ENCODE measurements at regions not wholly inside any gene's neighbourhood (a gene's known extent, or its start where the extent isn't known, plus 50 kb on each side); places are given as distances from the start of the nearest gene placed in this dataset.

GRCh38 chr2:114350186-114350725 is 92.2 kb upstream of the DPP10 start:
- Histone ChIP-seq H3K4me3 (replicated peaks; ENCODE audit: insufficient read depth, low read length) (no peak overlapping the region), H3K27me3 (ENCODE audit: insufficient read depth, poor library complexity, severe bottlenecking) (no peaks in the 10 kb centered on the region), H3K27ac (replicated peaks) (no peak overlapping the region)
- TF ChIP-seq SPI1 (IDR thresholded peaks at IDR 0.05; ENCODE audit: borderline replicate concordance, low read depth) (no peak), GABPA (IDR thresholded peaks at IDR 0.05; ENCODE audit: low read depth) (no peak), CTCF (IDR thresholded peaks at IDR 0.05; ENCODE audit: insufficient read depth, low read length) (no peak), REST (IDR thresholded peaks at IDR 0.05; ENCODE audit: insufficient replicate concordance, low read depth) (no peak), POLR2AphosphoS5 (IDR thresholded peaks at IDR 0.05; ENCODE audit: low read depth) (no peak)
- DNase-seq (ENCODE audit: low read depth in 1 of 2, low spot score in 1 of 2), result no peak

GRCh38 chr2:114352988-114353387 is 89.5 kb upstream of the DPP10 start:
- DNase-seq (ENCODE audit: low read depth in 1 of 2, low spot score in 1 of 2), result no peak
- Histone ChIP-seq H3K27me3 (ENCODE audit: insufficient read depth, poor library complexity, severe bottlenecking) (no peaks in the 10 kb centered on the region), H3K27ac (replicated peaks) (no peak overlapping the region), H3K4me3 (replicated peaks; ENCODE audit: insufficient read depth, low read length) (no peak overlapping the region)
- TF ChIP-seq CTCF (IDR thresholded peaks at IDR 0.05; ENCODE audit: insufficient read depth, low read length), result no peak
- no peak for TF ChIP-seq POLR2AphosphoS5 (IDR thresholded peaks at IDR 0.05; ENCODE audit: low read depth)
- TF ChIP-seq GABPA (IDR thresholded peaks at IDR 0.05; ENCODE audit: low read depth), result no peak
- no peak for TF ChIP-seq SPI1 (IDR thresholded peaks at IDR 0.05; ENCODE audit: borderline replicate concordance, low read depth)
- no peak for TF ChIP-seq REST (IDR thresholded peaks at IDR 0.05; ENCODE audit: insufficient replicate concordance, low read depth)

GRCh38 chr2:114354199-114354598 is 88.2 kb upstream of the DPP10 start:
- DNase-seq (ENCODE audit: low read depth in 1 of 2, low spot score in 1 of 2), result no peak
- Histone ChIP-seq H3K4me3 (replicated peaks; ENCODE audit: insufficient read depth, low read length) (no peak overlapping the region), H3K27me3 (ENCODE audit: insufficient read depth, poor library complexity, severe bottlenecking) (no peaks in the 10 kb centered on the region), H3K27ac (replicated peaks) (no peak overlapping the region)
- no peak for TF ChIP-seq GABPA (IDR thresholded peaks at IDR 0.05; ENCODE audit: low read depth)
- no peak for TF ChIP-seq POLR2AphosphoS5 (IDR thresholded peaks at IDR 0.05; ENCODE audit: low read depth)
- no peak for TF ChIP-seq SPI1 (IDR thresholded peaks at IDR 0.05; ENCODE audit: borderline replicate concordance, low read depth)
- no peak for TF ChIP-seq REST (IDR thresholded peaks at IDR 0.05; ENCODE audit: insufficient replicate concordance, low read depth)
- TF ChIP-seq CTCF (IDR thresholded peaks at IDR 0.05; ENCODE audit: insufficient read depth, low read length), result no peak
